GM12878 (cell line): ENCODE measurements at regions not wholly inside any gene's neighbourhood (a gene's known extent, or its start where the extent isn't known, plus 50 kb on each side); places are given as distances from the start of the nearest gene placed in this dataset.

Experiments
- ATAC-seq: fragments of 200-7000 bp; cut with Tn5 transposase; 3 replicates; pipeline ENCODE4 v1.9.1; 2020; ENCODE audit warnings: mild to moderate bottlenecking, moderate library complexity
- BruUV-seq: library from RNA; stranded (reverse); fragments of 400-500 nt; replicated peaks from 2 replicates; lab custom pipeline; 2021; lab: Mats Ljungman, UMichigan
- CTCF ChIA-PET: fragments of 300-600 bp; sonication (Branson Sonifier 250); formaldehyde crosslinking; extraction: SDS; loops from one replicate; lab custom pipeline; 2021; ENCODE audit warnings: inconsistent platforms; lab: Yijun Ruan, JAX
- POLR2A ChIA-PET: fragments of 350-600 bp; formaldehyde crosslinking; extraction: SDS; loops from one replicate; lab custom pipeline; 2021; ENCODE audit warnings: inconsistent platforms; lab: Charles Lee
- RAD21 ChIA-PET: fragments of 300-600 bp; sonication (Branson Sonifier 250); formaldehyde crosslinking; loops from one replicate; lab custom pipeline; 2023; ENCODE audit warnings: antibody characterized with exemption; ENCODE audit not compliant: unreplicated experiment; lab: Charles Lee
- SMC1A ChIA-PET: fragments of 300-600 bp; sonication (Branson Sonifier 250); formaldehyde crosslinking; loops from one replicate; lab custom pipeline; 2023; ENCODE audit not compliant: unreplicated experiment, uncharacterized antibody; lab: Charles Lee
- DNase-seq: peaks from one replicate; pipeline ENCODE4 v3.0.0-alpha.2; 2011; ENCODE audit warnings: low read depth, low spot score
- FAIRE-seq: peaks from 3 replicates; lab custom pipeline; 2011; peaks lifted over from hg19 to GRCh38; lab: Jason Lieb, UNC
- H2AFZ ChIP-seq: 2 replicates; pipeline ENCODE4 v1.6.0; 2011; ENCODE audit warnings: low read depth, low read length, control low read depth; ENCODE audit not compliant: control insufficient read depth
- H3K27ac ChIP-seq: 2 replicates; pipeline ENCODE4 v1.5.1; 2011; ENCODE audit warnings: control low read depth; ENCODE audit not compliant: control insufficient read depth, insufficient read depth
- H3K27me3 ChIP-seq, 2 experiments: replicated peaks in 1 of 2; 2 replicates each; pipeline versions ENCODE4 v1.6.0 to v1.6.1; 2011; ENCODE audit warnings: low read length in 1 of 2; ENCODE audit not compliant: control insufficient read depth in 2 of 2, insufficient read depth in 2 of 2
- H3K36me3 ChIP-seq, 2 experiments: 2 replicates each; pipeline ENCODE4 v1.5.1; 2011; ENCODE audit warnings: low read length in 1 of 2; ENCODE audit not compliant: control insufficient read depth in 2 of 2, insufficient read depth in 2 of 2
- H3K4me1 ChIP-seq: 2 replicates; pipeline ENCODE4 v1.6.1; 2011; ENCODE audit warnings: mild to moderate bottlenecking, low read length, moderate library complexity, mixed read lengths; ENCODE audit not compliant: control insufficient read depth, insufficient read depth
- H3K4me2 ChIP-seq: 2 replicates; pipeline ENCODE4 v1.6.0; 2011; ENCODE audit warnings: control low read depth; ENCODE audit not compliant: control insufficient read depth, insufficient read depth
- H3K4me3 ChIP-seq: fragments of 200-600 bp; sonication (generic); 2 replicates; pipeline ENCODE4 v1.5.1; 2016
- H3K79me2 ChIP-seq: 2 replicates; pipeline ENCODE4 v1.6.0; 2011; ENCODE audit warnings: low read length; ENCODE audit not compliant: control insufficient read depth, insufficient read depth
- H3K9ac ChIP-seq: 2 replicates; pipeline ENCODE4 v1.8.0; 2011; ENCODE audit warnings: low read length, control low read depth, mixed read lengths; ENCODE audit not compliant: control insufficient read depth, insufficient read depth
- H3K9me3 ChIP-seq: replicated peaks from 3 replicates; pipeline ENCODE4 v1.5.1; 2011; ENCODE audit warnings: mild to moderate bottlenecking, low read length; ENCODE audit not compliant: control insufficient read depth, insufficient read depth
- H4K20me1 ChIP-seq: 2 replicates; pipeline ENCODE4 v1.6.0; 2011; ENCODE audit not compliant: control insufficient read depth, insufficient read depth
- ATF7 ChIP-seq: fragments of 450-650 bp; IDR thresholded peaks from 2 replicates; pipeline ENCODE4 v1.6.1; 2016; ENCODE audit warnings: low read depth, mild to moderate bottlenecking
- BHLHE40 ChIP-seq, 2 experiments: fragments of 450-650 bp in 1 of 2; IDR thresholded peaks; 2 replicates each; pipeline ENCODE4 v1.6.1; 2011 to 2017; ENCODE audit warnings: low read depth in 2 of 2, borderline replicate concordance in 1 of 2, improper control_type of control experiment in 1 of 2, low read length in 1 of 2, mild to moderate bottlenecking in 1 of 2
- BMI1 ChIP-seq: fragments of 450-650 bp; IDR thresholded peaks from 2 replicates; pipeline ENCODE4 v1.6.1; 2016; ENCODE audit warnings: mild to moderate bottlenecking, moderate library complexity, borderline replicate concordance
- CBX5 ChIP-seq: sonication (generic); IDR thresholded peaks from 2 replicates; pipeline ENCODE4 v1.6.1; 2016; ENCODE audit warnings: low read depth, moderate library complexity, mild to moderate bottlenecking, inconsistent platforms
- CUX1 ChIP-seq: IDR thresholded peaks from 2 replicates; pipeline ENCODE4 v1.6.1; 2012; ENCODE audit warnings: improper control_type of control experiment, low read depth, low read length; ENCODE audit not compliant: insufficient replicate concordance
- LARP7 ChIP-seq: fragments of 450-650 bp; IDR thresholded peaks from 2 replicates; pipeline ENCODE4 v1.6.1; 2017; ENCODE audit warnings: mild to moderate bottlenecking
- MAX ChIP-seq: IDR thresholded peaks from 2 replicates; pipeline ENCODE4 v1.6.1; 2012; ENCODE audit warnings: low read depth, low read length, improper control_type of control experiment
- MTA2 ChIP-seq: fragments of 450-650 bp; IDR thresholded peaks from 2 replicates; pipeline ENCODE4 v1.6.1; 2016; ENCODE audit warnings: low read depth, mild to moderate bottlenecking, moderate library complexity
- NKRF ChIP-seq: fragments of 450-650 bp; conservative IDR thresholded peaks from 2 replicates; pipeline ENCODE4 v1.6.1; 2017; ENCODE audit warnings: mild to moderate bottlenecking, moderate library complexity
- SIN3A ChIP-seq: IDR thresholded peaks from 2 replicates; pipeline ENCODE4 v1.6.1; 2012; ENCODE audit warnings: low read depth, low read length, improper control_type of control experiment
- TCF12 ChIP-seq: IDR thresholded peaks from 2 replicates; pipeline ENCODE4 v1.6.1; 2011; ENCODE audit warnings: low read depth, mild to moderate bottlenecking, low read length
- ZNF217 ChIP-seq: fragments of 450-650 bp; IDR thresholded peaks from 2 replicates; pipeline ENCODE4 v1.6.1; 2017; ENCODE audit warnings: antibody characterized with exemption, mild to moderate bottlenecking
- ZNF384 ChIP-seq: IDR thresholded peaks from 2 replicates; pipeline ENCODE4 v1.6.1; 2012; ENCODE audit warnings: low read depth, mild to moderate bottlenecking, low read length, improper control_type of control experiment, borderline replicate concordance
- ZNF622 ChIP-seq: fragments of 450-650 bp; IDR thresholded peaks from 2 replicates; pipeline ENCODE4 v1.6.1; 2017; ENCODE audit warnings: mild to moderate bottlenecking, inconsistent platforms
- WGBS: methylation state at CpG from one replicate; pipeline ENCODE4 v1.1.6; 2016; ENCODE audit warnings: low lambda C conversion rate; ENCODE audit not compliant: insufficient replicate concordance, insufficient coverage; ENCODE audit errors: missing lambda C conversion rate; 5-methylcytosine and 5-hydroxymethylcytosine counted together
- in situ Hi-C: fragments of 300-500 bp; cut with MboI; formaldehyde crosslinking; loops from 9 replicates; pipeline ENCODE4 v1.14.3; 2018; ENCODE audit warnings: mixed read lengths
- intact Hi-C: fragments of 100-400 bp; cut with micrococcal nuclease; formaldehyde crosslinking; loops from one replicate; pipeline ENCODE4 v1.14.2; 2022; ENCODE audit not compliant: unreplicated experiment
- TF ChIP-seq, protein P1 (sequence below): IDR thresholded peaks from 2 replicates; pipeline ENCODE4 v1.6.1; 2011; ENCODE audit warnings: borderline replicate concordance, low read depth, mild to moderate bottlenecking, moderate library complexity, low read length; ENCODE audit not compliant: insufficient read depth, poor library complexity, severe bottlenecking
- TF ChIP-seq, protein P2 (sequence below): fragments of 450-650 bp; IDR thresholded peaks from 2 replicates; pipeline ENCODE4 v1.6.1; 2014; ENCODE audit warnings: mild to moderate bottlenecking

DNA sequence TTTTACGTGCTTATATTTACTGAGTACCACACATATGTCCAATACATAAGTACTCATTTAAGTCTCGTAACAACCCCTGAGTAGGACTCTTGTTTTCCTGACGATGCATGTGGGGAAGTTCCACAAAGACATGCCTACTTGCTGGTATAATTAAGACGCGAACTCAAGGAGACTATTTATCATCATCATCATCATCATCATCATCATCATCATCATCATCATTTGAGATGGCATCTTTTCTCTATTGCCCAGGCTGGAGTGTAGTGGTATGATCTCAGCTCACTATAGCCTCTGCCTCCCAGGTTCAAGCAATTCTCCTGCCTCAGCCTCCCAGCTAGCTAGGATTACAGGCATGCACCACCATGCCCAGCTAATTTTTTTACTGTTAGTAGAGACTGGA lies 809.9 kb upstream of the EEF2KMT start:
- no peaks in the 10 kb centered on the region for H3K79me2 ChIP-seq
- no peak overlapping the region for H3K4me3 ChIP-seq
- no peaks in the 10 kb centered on the region; the same call in 2 of the 3 replicates for H3K9me3 ChIP-seq
- ChIA-PET POLR2A (no interaction called here), RAD21 (no interaction called here), SMC1A (no interaction called here), CTCF (no interaction called here)
- DNase-seq = no peak
- WGBS = 54% methylated on average over 5 of the region's 5 CpGs
- no peak for ATAC-seq
- no peaks in the 10 kb centered on the region for H4K20me1 ChIP-seq
- no peak overlapping the region for H2AFZ ChIP-seq
- no peak overlapping the region for H3K9ac ChIP-seq
- no peaks in the 10 kb centered on the region for H3K4me1 ChIP-seq
- no peak for FAIRE-seq
- H3K4me2 ChIP-seq = no peak overlapping the region
- intact Hi-C loops = no loop called here
- H3K27me3 ChIP-seq = no peaks in the 10 kb centered on the region
- in situ Hi-C loops = no loop called here
- no TSS peak for BruUV-seq
- no peaks in the 10 kb centered on the region for H3K36me3 ChIP-seq
- no peak overlapping the region for H3K27ac ChIP-seq
- TF ChIP-seq ZNF622 (no peak), MTA2 (no peak), MAX (no peak), SIN3A (no peak), CUX1 (no peak), LARP7 (no peak), BMI1 (no peak), ATF7 (no peak), ZNF384 (no peak), NKRF (no peak), TCF12 (no peak), CBX5 (no peak), BHLHE40 (IDR thresholded peaks at IDR 0.05; ENCODE audit: borderline replicate concordance in 1 of 2, low read depth in 2 of 2, low read length in 1 of 2) (no peak), ZNF217 (no peak)
- TF ChIP-seq, protein P1, sequence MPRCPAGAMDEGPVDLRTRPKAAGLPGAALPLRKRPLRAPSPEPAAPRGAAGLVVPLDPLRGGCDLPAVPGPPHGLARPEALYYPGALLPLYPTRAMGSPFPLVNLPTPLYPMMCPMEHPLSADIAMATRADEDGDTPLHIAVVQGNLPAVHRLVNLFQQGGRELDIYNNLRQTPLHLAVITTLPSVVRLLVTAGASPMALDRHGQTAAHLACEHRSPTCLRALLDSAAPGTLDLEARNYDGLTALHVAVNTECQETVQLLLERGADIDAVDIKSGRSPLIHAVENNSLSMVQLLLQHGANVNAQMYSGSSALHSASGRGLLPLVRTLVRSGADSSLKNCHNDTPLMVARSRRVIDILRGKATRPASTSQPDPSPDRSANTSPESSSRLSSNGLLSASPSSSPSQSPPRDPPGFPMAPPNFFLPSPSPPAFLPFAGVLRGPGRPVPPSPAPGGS = no peak
- TF ChIP-seq, protein P2, sequence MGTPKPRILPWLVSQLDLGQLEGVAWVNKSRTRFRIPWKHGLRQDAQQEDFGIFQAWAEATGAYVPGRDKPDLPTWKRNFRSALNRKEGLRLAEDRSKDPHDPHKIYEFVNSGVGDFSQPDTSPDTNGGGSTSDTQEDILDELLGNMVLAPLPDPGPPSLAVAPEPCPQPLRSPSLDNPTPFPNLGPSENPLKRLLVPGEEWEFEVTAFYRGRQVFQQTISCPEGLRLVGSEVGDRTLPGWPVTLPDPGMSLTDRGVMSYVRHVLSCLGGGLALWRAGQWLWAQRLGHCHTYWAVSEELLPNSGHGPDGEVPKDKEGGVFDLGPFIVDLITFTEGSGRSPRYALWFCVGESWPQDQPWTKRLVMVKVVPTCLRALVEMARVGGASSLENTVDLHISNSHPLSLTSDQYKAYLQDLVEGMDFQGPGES = no peak
